ENCODE measurements at regions not wholly inside any gene's neighbourhood (a gene's known extent, or its start where the extent isn't known, plus 50 kb on each side); places are given as distances from the start of the nearest gene placed in this dataset.

- TF ChIP-seq EZH2 (IDR thresholded peaks at IDR 0.05; ENCODE audit: low read length) (no peak), CTCF (optimal IDR thresholded peaks at IDR 0.05 in 1 of 3, IDR thresholded peaks at IDR 0.05 in 1 of 3, conservative IDR thresholded peaks at IDR 0.05 in 1 of 3; ENCODE audit: extremely low read depth in 1 of 3, insufficient read depth in 2 of 3, low read length in 3 of 3) (no peak)
Measured at GRCh38 chr4:186404562-186405134, 138.7 kb downstream of the F11 start.
